ENCODE measurements at regions not wholly inside any gene's neighbourhood (a gene's known extent, or its start where the extent isn't known, plus 50 kb on each side); places are given as distances from the start of the nearest gene placed in this dataset.

DNA sequence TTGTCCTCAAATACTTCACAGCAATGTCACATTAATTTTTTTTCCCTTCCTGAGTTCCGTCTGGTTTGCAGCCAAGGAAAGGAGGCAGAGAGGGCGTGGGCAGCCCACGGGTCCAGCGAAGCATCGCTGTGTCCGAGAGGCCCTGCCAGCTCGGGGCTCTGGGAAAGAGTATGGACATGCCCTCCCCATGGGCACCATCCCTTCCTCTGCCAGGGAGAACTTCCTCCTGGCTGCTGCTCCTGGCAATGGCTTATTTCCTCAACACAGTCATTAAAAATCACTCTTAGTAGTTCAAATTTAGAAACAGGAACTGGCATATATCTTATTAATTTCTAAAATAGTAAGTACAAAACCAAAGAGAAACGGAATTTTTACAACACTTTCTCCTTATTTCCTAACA, 115.4 kb downstream of the RIPK4 start:
- H3K9me3 Mint-ChIP-seq (ENCODE audit: unreplicated experiment): no peaks in the 10 kb centered on the region
- H3K27ac Mint-ChIP-seq (ENCODE audit: unreplicated experiment): no peak overlapping the region
- H3K27me3 Mint-ChIP-seq (ENCODE audit: unreplicated experiment): no peaks in the 10 kb centered on the region
- no peaks in the 10 kb centered on the region for H3K36me3 Mint-ChIP-seq (ENCODE audit: unreplicated experiment)
- TF ChIP-seq, protein P1, sequence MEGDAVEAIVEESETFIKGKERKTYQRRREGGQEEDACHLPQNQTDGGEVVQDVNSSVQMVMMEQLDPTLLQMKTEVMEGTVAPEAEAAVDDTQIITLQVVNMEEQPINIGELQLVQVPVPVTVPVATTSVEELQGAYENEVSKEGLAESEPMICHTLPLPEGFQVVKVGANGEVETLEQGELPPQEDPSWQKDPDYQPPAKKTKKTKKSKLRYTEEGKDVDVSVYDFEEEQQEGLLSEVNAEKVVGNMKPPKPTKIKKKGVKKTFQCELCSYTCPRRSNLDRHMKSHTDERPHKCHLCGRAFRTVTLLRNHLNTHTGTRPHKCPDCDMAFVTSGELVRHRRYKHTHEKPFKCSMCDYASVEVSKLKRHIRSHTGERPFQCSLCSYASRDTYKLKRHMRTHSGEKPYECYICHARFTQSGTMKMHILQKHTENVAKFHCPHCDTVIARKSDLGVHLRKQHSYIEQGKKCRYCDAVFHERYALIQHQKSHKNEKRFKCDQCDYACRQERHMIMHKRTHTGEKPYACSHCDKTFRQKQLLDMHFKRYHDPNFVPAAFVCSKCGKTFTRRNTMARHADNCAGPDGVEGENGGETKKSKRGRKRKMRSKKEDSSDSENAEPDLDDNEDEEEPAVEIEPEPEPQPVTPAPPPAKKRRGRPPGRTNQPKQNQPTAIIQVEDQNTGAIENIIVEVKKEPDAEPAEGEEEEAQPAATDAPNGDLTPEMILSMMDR (IDR thresholded peaks at IDR 0.05): no peak
- no peak for DNase-seq (ENCODE audit: extremely low spot score, unreplicated experiment)
- no peak overlapping the region for H3K4me3 Mint-ChIP-seq (ENCODE audit: unreplicated experiment)
- H3K4me1 Mint-ChIP-seq (ENCODE audit: unreplicated experiment): peaks cover 25% of the 10 kb centered on the region

DNA sequence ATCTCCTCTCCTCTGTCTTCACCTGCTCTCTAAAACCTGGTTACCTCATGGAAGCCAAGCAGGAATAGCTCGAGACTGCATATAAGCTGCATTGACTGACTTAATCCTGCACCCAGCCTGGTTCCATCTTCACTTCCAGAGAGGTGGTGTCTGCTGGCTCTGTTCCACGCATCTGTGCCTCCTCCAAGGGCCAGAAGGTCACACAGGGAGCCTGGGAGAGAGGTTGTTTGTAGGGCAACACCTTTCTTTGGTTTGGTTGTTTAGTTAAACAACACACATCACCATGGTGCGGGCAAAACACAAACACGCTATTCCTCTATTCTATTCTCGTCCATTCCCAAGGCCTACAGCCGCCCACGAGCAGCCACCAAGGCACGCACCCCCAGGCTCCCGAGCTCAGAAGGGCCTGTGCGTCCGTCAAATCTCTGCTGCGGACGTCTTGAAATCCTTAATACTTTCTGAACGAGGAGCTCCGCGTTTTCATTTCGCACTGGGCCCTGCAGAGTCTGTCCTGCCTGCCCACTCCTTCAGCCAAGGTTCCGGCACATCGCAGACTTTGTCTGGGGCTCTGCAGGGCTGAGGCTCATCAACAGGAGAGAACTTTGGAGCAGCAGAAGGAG, 116.2 kb downstream of the RIPK4 start:
- no peak overlapping the region for H3K27ac Mint-ChIP-seq (ENCODE audit: unreplicated experiment)
- no peaks in the 10 kb centered on the region for H3K27me3 Mint-ChIP-seq (ENCODE audit: unreplicated experiment)
- H3K36me3 Mint-ChIP-seq (ENCODE audit: unreplicated experiment): no peaks in the 10 kb centered on the region
- no peak for DNase-seq (ENCODE audit: extremely low spot score, unreplicated experiment)
- H3K9me3 Mint-ChIP-seq (ENCODE audit: unreplicated experiment): no peaks in the 10 kb centered on the region
- TF ChIP-seq, protein P1 (IDR thresholded peaks at IDR 0.05): no peak
- peaks cover 25% of the 10 kb centered on the region for H3K4me1 Mint-ChIP-seq (ENCODE audit: unreplicated experiment)
- H3K4me3 Mint-ChIP-seq (ENCODE audit: unreplicated experiment): no peak overlapping the region

DNA sequence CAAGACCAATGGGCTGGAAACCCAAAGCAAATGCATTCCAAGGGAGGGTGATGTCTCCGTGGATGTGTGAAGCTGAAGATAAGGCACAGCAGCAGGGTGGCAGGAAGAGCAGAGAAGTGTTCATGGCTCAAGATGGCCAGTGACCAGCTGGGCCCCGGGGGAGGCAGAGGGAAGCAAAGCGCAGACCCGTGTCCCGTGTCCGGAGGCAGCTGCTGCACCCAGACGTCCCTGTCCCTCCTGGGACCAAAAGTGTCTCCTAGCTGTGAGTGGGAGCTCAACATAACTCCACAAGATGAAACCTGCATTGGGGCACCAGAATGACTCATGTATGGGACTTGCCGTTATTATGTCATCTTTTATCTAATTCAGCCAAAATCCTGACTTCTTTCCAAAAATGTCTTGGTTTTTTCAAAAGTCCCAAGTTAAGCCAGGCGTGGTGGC, 118.2 kb downstream of the RIPK4 start:
- Mint-ChIP-seq H3K9me3 (ENCODE audit: unreplicated experiment) (no peaks in the 10 kb centered on the region), H3K27me3 (ENCODE audit: unreplicated experiment) (no peaks in the 10 kb centered on the region), H3K4me3 (ENCODE audit: unreplicated experiment) (no peak overlapping the region), H3K36me3 (ENCODE audit: unreplicated experiment) (no peaks in the 10 kb centered on the region), H3K4me1 (ENCODE audit: unreplicated experiment) (peaks cover 18% of the 10 kb centered on the region), H3K27ac (ENCODE audit: unreplicated experiment) (no peak overlapping the region)
- TF ChIP-seq, protein P1 (IDR thresholded peaks at IDR 0.05): no peak
- no peak for DNase-seq (ENCODE audit: extremely low spot score, unreplicated experiment)

DNA sequence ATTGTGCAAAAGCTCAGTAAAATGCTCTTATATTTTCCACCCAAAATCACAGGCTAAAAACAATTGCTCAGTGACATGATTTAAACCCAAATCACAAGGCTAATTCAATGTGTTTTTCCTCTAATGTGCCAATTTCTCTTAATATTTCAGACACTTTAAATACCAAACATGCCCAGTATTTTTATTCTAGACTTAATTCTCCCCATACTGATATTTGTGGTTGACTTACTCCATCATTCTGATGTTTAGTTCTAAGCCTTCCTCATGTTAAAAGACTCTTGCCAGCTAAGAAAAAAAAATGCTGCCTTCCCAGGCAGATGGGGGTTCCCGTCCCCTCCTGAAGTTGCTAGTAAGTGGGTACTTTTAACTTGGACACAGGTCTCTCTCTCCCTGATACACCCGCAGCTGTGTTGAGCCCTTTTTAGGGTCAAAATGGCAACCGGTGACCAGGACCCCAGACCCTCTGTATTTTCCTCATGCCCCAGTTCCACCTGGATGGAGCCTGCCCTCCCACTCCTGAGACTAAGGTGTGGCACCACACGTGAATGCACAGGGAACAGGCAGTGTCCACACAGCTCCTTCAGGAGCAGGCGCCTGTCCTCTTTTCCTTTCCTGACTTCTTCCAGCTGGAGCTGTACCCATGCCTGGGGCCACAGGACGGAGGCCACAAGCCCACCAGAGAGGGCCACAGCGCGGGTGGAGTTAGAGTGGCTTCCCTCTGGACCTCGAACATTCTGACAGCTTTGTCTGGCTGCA, 118.9 kb downstream of the RIPK4 start:
- Mint-ChIP-seq H3K9me3 (ENCODE audit: unreplicated experiment) (no peaks in the 10 kb centered on the region), H3K4me1 (ENCODE audit: unreplicated experiment) (peaks cover 22% of the 10 kb centered on the region), H3K27ac (ENCODE audit: unreplicated experiment) (no peak overlapping the region), H3K4me3 (ENCODE audit: unreplicated experiment) (no peak overlapping the region), H3K27me3 (ENCODE audit: unreplicated experiment) (no peaks in the 10 kb centered on the region), H3K36me3 (ENCODE audit: unreplicated experiment) (no peaks in the 10 kb centered on the region)
- no peak for DNase-seq (ENCODE audit: extremely low spot score, unreplicated experiment)
- TF ChIP-seq, protein P1 (IDR thresholded peaks at IDR 0.05): no peak

DNA sequence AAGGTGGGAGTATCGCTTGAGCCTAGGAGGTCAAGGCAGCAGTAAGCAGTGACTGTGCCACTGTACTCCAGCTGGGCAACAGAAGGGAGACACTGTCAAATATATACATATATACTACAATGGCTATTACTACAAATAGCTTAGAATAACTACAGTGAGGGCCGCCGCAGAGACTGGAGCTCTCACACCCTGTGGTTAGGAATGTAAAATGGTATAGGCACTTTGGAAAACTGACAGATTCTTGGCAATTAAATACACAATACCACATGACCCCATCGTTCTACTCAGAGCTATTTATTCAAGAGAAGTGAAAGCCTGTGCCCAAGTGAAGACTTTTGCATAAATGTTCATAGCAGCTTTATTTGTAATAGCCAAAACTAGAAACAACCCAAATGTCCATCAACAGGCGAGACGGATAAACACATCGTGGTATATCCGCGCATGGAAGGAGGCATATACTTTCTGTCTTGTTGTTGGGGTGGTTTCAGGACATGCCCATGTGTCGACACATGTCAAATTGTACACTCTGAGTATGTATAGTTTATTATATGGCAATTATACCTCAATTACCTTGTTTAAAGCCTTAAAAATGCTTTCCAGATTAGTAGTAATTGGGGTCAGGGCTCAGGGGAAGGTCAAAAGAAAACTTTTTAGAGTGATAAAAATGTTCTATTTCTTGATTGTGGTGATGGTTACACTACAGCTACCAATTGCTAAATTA, 123.4 kb downstream of the RIPK4 start:
- TF ChIP-seq, protein P1 (IDR thresholded peaks at IDR 0.05): peak; percentile 6
- DNase-seq (ENCODE audit: extremely low spot score, unreplicated experiment): no peak
- Mint-ChIP-seq H3K27ac (ENCODE audit: unreplicated experiment) (peak overlapping the region; percentile 80), H3K4me3 (ENCODE audit: unreplicated experiment) (no peak overlapping the region), H3K36me3 (ENCODE audit: unreplicated experiment) (no peaks in the 10 kb centered on the region), H3K27me3 (ENCODE audit: unreplicated experiment) (no peaks in the 10 kb centered on the region), H3K4me1 (ENCODE audit: unreplicated experiment) (peaks cover 44% of the 10 kb centered on the region), H3K9me3 (ENCODE audit: unreplicated experiment) (no peaks in the 10 kb centered on the region)

Data from osteocyte (in vitro differentiated cells).